ENCODE measurements at regions not wholly inside any gene's neighbourhood (a gene's known extent, or its start where the extent isn't known, plus 50 kb on each side); places are given as distances from the start of the nearest gene placed in this dataset.

DNA sequence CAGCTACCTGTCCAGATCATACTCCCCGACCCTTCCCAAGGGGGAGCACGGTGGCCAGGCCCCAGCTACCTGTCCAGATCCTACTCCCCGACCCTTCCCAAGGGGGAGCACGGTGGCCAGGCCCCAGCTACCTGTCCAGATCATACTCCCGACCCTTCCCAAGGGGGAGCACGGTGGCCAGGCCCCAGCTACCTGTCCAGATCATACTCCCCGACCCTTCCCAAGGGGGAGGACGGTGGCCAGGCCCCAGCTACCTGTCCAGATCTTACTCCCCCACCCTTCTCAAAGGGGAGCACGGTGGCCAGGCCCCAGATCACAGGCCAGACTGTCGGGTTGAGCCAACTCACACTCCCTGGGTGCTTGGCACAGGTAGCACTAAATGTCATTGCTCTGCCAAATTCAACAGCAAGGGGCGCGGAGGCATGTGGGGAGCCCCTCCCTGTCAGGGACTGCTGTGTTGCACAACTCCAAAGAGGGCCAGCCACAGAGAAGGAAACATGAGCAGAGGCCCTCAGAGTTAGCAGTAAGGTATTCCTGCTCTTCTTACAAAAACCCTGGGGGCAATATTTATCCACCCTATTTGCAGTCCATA is 136.9 kb downstream of the OLFM1 start:
- Histone ChIP-seq H3K36me3 (no peaks in the 10 kb centered on the region), H3K27me3 (no peaks in the 10 kb centered on the region), H3K79me2 (ENCODE audit: low read depth) (no peaks in the 10 kb centered on the region), H4K20me1 (ENCODE audit: low read depth) (no peaks in the 10 kb centered on the region), H3K9ac (no peak overlapping the region), H2AFZ (replicated peaks) (no peak overlapping the region), H3F3A (ENCODE audit: low read depth) (peaks cover 18% of the 10 kb centered on the region), H3K4me3 (no peak overlapping the region), H3K27ac (no peak overlapping the region), H3K4me1 (peaks cover 27% of the 10 kb centered on the region), H3K4me2 (no peak overlapping the region), H3K9me3 (ENCODE audit: low read depth) (no peaks in the 10 kb centered on the region)
- peaks cover 8% of the 10 kb centered on the region for H3K27me3 Mint-ChIP-seq (ENCODE audit: insufficient read depth, low read depth)
- no peaks in the 10 kb centered on the region for H3K9me3 Mint-ChIP-seq
- peak overlapping the region; percentile 60 for H3K27ac Mint-ChIP-seq
- H3K4me1 Mint-ChIP-seq = peaks cover 18% of the 10 kb centered on the region
- no peak for DNase-seq (ENCODE audit: low spot score)
- TF ChIP-seq, protein P1, sequence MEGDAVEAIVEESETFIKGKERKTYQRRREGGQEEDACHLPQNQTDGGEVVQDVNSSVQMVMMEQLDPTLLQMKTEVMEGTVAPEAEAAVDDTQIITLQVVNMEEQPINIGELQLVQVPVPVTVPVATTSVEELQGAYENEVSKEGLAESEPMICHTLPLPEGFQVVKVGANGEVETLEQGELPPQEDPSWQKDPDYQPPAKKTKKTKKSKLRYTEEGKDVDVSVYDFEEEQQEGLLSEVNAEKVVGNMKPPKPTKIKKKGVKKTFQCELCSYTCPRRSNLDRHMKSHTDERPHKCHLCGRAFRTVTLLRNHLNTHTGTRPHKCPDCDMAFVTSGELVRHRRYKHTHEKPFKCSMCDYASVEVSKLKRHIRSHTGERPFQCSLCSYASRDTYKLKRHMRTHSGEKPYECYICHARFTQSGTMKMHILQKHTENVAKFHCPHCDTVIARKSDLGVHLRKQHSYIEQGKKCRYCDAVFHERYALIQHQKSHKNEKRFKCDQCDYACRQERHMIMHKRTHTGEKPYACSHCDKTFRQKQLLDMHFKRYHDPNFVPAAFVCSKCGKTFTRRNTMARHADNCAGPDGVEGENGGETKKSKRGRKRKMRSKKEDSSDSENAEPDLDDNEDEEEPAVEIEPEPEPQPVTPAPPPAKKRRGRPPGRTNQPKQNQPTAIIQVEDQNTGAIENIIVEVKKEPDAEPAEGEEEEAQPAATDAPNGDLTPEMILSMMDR (IDR thresholded peaks at IDR 0.05) = no peak
- TF ChIP-seq EZH2 (IDR thresholded peaks at IDR 0.05) = no peak
- no peak for TF ChIP-seq EZH2phosphoT487 (IDR thresholded peaks at IDR 0.05)
- H3K36me3 Mint-ChIP-seq = no peaks in the 10 kb centered on the region
- no peak overlapping the region for H3K4me3 Mint-ChIP-seq

DNA sequence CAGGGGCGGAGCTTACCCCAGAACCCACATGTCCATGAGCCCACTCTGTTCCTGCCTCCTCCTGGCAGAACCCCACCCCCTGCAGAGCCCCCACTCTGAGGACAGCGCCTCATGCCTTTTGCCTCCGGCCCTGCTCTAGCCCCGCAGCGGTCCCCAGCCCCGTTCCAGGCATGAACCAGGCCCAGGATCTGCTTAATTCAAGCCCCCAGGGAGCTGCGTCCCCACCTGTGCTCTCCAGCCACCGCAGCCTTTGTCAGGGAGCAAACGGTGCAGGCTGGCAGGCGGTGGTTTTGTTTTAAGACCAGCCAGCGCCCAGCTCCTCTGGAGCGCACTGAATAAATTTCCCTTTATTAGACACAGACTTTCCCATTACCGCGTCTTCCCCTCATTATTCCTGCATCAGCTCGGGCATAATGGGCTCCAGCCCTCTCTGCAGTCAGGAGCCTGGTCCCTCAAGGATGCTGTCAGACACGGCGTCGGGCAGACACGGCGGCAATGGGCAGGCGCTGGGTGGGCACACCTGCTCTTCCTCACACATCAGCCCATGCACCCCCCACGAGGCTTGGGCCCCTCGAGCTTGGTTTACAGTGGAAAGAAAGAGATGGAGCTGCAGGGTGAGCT is 137.6 kb downstream of the OLFM1 start:
- H3K36me3 Mint-ChIP-seq = no peaks in the 10 kb centered on the region
- no peaks in the 10 kb centered on the region for H3K9me3 ChIP-seq (ENCODE audit: low read depth)
- H3K9me3 Mint-ChIP-seq = no peaks in the 10 kb centered on the region
- H3K4me3 ChIP-seq = no peak overlapping the region
- peaks cover 27% of the 10 kb centered on the region for H3K4me1 ChIP-seq
- no peaks in the 10 kb centered on the region for H3K79me2 ChIP-seq (ENCODE audit: low read depth)
- H2AFZ ChIP-seq (replicated peaks) = no peak overlapping the region
- H3K4me1 Mint-ChIP-seq = peaks cover 18% of the 10 kb centered on the region
- H3K36me3 ChIP-seq = no peaks in the 10 kb centered on the region
- peak; percentile 77 for DNase-seq (ENCODE audit: low spot score)
- no peaks in the 10 kb centered on the region for H4K20me1 ChIP-seq (ENCODE audit: low read depth)
- H3K9ac ChIP-seq = no peak overlapping the region
- H3K27me3 Mint-ChIP-seq (ENCODE audit: insufficient read depth, low read depth) = peaks cover 10% of the 10 kb centered on the region
- H3K27ac ChIP-seq = no peak overlapping the region
- peaks cover 18% of the 10 kb centered on the region for H3F3A ChIP-seq (ENCODE audit: low read depth)
- TF ChIP-seq, protein P1 (IDR thresholded peaks at IDR 0.05) = no peak
- TF ChIP-seq EZH2 (IDR thresholded peaks at IDR 0.05) = no peak
- TF ChIP-seq EZH2phosphoT487 (IDR thresholded peaks at IDR 0.05) = no peak
- H3K27ac Mint-ChIP-seq = no peak overlapping the region
- no peak overlapping the region for H3K4me2 ChIP-seq
- no peak overlapping the region for H3K4me3 Mint-ChIP-seq
- no peaks in the 10 kb centered on the region for H3K27me3 ChIP-seq

DNA sequence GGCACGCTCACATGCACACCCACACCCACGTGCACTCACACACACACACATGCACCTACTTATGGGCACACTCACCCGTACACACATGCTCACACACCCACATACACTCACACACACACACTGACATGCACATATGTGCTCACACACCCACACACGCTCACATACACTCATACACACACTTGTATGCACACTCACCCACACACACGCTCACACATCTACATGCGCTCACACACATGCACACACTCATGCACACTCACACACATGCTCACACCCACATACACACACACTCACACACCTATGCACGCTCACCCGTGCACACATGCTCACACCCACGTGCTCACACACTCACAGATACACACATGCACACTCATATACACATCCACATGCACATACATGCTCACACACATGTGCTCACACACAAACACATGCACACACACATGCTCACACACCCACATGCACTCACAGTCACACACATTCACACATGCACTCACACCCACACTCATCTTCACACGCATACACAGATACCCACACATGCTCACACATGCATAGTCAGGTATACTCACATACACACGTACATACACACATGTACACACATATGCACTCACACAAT is 138.3 kb downstream of the OLFM1 start:
- Mint-ChIP-seq H3K27me3 (ENCODE audit: insufficient read depth, low read depth) (peaks cover 10% of the 10 kb centered on the region), H3K4me3 (no peak overlapping the region), H3K4me1 (peaks cover 19% of the 10 kb centered on the region), H3K36me3 (no peaks in the 10 kb centered on the region), H3K27ac (no peak overlapping the region), H3K9me3 (no peaks in the 10 kb centered on the region)
- H3K4me2 ChIP-seq = no peak overlapping the region
- H3K27me3 ChIP-seq = no peaks in the 10 kb centered on the region
- no peak overlapping the region for H3K9ac ChIP-seq
- H3F3A ChIP-seq (ENCODE audit: low read depth) = peaks cover 18% of the 10 kb centered on the region
- DNase-seq (ENCODE audit: low spot score) = no peak
- TF ChIP-seq, protein P1 (IDR thresholded peaks at IDR 0.05) = no peak
- no peak for TF ChIP-seq EZH2 (IDR thresholded peaks at IDR 0.05)
- TF ChIP-seq EZH2phosphoT487 (IDR thresholded peaks at IDR 0.05) = no peak
- no peak overlapping the region for H2AFZ ChIP-seq (replicated peaks)
- no peaks in the 10 kb centered on the region for H3K36me3 ChIP-seq
- no peaks in the 10 kb centered on the region for H3K79me2 ChIP-seq (ENCODE audit: low read depth)
- no peak overlapping the region for H3K4me3 ChIP-seq
- no peaks in the 10 kb centered on the region for H3K9me3 ChIP-seq (ENCODE audit: low read depth)
- H3K4me1 ChIP-seq = peaks cover 27% of the 10 kb centered on the region
- no peak overlapping the region for H3K27ac ChIP-seq
- no peaks in the 10 kb centered on the region for H4K20me1 ChIP-seq (ENCODE audit: low read depth)
